NCI-H2227 (cell line): ENCODE measurements at regions not wholly inside any gene's neighbourhood (a gene's known extent, or its start where the extent isn't known, plus 50 kb on each side); places are given as distances from the start of the nearest gene placed in this dataset.

ENCODE experiments used
- DNase-seq: peaks from one replicate; lab custom pipeline; 2025; ENCODE audit not compliant: unreplicated experiment; lab: John Stamatoyannopoulos, UW

- no peak for DNase-seq
Observed at GRCh38 chr5:15266229-15266628, 233.8 kb upstream of the FBXL7 start.

DNA sequence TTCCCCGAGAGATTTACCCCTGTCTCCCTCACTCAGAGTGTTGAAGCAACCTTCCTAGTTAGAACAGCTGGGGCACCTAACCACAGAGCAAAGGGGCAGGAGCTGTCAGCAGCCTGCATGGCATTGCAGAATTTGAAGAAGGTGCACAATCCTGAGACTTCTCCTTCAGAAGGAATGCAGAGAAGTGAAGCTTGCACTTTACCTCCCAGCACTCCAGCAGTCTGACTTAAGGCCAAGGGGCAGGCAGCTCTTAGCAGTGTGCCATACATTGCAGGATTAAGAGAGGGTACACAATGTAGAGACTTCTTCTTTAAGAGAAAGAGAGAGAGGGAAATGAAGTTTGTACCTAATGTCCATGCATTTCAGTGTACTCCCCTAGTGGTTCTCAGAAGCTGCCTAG lies 236.0 kb upstream of the FBXL7 start:
- DNase-seq = no peak

- DNase-seq = no peak
Observed at GRCh38 chr5:15263406-15263805, 236.6 kb upstream of the FBXL7 start.

DNA sequence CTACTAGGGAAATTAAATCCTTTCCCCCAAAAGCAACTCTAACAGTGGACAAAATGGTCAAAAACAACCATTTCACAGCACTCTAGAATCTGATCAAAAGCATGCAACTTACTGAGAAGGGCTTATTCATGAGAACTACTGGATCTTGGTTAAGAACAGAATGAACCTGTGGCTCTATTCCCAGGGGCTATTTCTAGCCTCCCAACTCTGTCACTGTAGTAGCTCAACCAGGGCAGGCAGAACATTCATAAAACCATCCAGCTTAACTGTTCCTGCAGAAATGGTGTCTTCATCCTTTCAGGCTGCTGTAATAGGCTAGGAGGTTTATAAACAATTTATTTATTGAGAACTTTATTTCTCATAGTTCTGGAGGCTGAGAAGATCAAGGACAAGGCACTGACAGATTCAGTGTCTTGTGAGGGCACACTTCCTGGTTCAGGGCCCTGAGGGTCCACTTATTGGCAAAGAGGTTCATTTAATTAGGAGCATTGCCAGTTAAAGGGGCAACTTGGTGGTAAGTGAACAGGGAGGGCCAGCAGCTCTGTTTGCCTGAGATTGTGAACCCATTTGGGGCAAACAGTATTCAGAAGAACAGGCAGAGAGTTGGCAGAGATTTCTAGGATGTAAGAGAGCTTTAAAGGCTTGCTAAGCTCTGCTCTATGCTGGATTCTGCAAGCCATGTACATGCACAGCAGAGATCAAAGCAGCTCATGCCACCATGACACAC lies 238.5 kb upstream of the FBXL7 start:
- DNase-seq = no peak

GRCh38 chr5:15260356-15261268 lies 239.4 kb upstream of the FBXL7 start:
- no peak for DNase-seq

DNA sequence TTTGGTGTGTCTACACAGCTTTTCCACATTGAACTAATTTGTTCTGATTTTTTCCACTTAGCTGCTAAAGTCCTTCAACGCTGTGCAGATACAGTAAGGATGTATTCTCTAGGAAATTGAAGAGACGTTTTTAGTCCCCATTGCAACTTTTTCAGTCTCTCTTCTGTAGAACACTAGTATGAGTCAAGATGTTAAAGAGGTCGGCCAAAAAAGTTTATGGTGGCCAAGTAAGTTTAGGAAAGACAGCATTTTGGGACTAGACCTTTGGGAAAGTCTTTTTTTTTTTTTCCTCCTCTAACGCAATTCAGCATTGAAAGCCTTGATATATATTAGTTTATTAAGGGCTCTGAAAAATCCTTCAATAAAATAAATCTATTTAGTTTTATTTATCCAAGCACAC lies 243.5 kb upstream of the FBXL7 start:
- no peak for DNase-seq

GRCh38 chr5:15255576-15255975 lies 244.4 kb upstream of the FBXL7 start:
- DNase-seq = no peak

- DNase-seq = no peak
Observed at GRCh38 chr5:15254607-15255006, 245.4 kb upstream of the FBXL7 start.

- no peak for DNase-seq
Observed at GRCh38 chr5:15252331-15252730, 247.6 kb upstream of the FBXL7 start.

GRCh38 chr5:15249152-15249551 lies 250.8 kb upstream of the FBXL7 start:
- DNase-seq = no peak

GRCh38 chr5:15248731-15249130 lies 251.2 kb upstream of the FBXL7 start:
- no peak for DNase-seq

DNA sequence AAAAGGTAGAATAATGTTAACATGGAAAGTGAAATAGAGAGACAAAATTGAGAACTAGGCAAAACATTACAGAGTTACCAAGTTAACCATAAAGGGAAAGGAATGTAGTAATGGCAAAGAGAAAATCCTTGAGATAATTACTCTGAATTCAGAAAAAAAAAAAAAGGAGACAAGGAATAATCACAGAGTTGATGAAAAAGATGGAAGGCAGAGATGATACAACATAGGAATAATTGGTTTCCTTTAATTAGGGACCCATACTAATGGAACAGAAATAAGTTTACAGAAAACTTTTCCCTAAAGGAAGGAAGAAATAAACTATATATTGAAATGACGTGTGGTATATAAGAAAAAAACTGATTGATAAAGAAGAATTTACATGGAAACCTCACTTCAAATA lies 254.1 kb upstream of the FBXL7 start:
- DNase-seq = no peak

DNA sequence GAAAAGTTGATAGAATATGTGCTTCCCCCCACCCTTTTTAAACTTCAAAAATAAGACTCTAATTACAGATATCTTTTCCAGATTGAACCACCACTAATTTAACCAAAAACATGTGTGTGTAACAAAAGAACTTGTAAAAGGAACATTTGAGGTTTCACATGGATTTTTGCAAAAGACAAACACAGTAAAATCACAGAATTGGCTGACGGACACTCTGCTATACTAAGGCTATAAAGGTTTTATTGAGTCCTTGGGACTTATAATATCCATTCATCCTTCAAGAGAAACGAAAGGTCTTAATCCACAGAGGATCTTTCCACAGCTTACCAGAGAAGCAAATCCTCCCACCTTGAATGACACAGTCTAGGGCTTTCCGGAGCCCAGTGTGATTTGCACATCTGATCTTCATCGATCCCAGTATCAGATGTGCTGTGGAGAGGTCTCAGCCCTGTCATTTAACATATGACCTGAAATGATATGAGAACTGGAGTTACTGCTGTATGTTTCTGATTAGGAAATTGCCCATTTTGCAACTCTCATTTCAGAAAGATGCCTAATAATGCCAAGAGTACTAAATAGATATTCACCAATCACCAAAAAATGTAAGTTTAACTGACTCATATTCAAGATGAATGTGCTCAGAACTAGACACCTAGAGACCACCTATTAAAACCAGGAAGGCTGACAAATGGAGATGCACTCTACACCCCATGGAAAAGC lies 256.5 kb upstream of the FBXL7 start:
- DNase-seq = no peak

- DNase-seq = no peak
Observed at GRCh38 chr5:15241216-15241821, 258.7 kb upstream of the FBXL7 start.

GRCh38 chr5:15238006-15238405 lies 262.0 kb upstream of the FBXL7 start:
- no peak for DNase-seq

GRCh38 chr5:15236911-15237508 lies 263.0 kb upstream of the FBXL7 start:
- no peak for DNase-seq

DNA sequence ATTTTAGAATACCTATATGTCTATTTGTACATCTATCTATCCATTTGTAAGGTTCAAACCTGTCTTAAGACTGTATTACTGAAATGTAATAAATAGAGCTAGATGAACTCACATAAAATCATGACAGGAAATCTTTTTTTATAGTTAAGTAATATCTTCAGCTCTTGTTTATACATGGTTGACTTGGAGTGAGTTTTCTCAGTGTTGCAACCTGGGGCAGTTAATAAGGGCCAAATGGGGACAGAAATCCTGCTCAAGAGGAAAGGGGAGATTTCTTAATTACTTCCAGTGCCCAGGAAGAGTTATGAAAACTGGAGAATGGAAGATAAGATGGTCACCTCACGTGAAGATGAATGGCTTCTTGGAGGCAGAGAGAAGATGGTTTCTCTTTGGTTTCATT lies 265.1 kb upstream of the FBXL7 start:
- DNase-seq = no peak

GRCh38 chr5:15234366-15234765 lies 265.6 kb upstream of the FBXL7 start:
- DNase-seq = no peak

GRCh38 chr5:15233566-15233965 lies 266.4 kb upstream of the FBXL7 start:
- no peak for DNase-seq

- DNase-seq = no peak
Observed at GRCh38 chr5:15222156-15222555, 277.8 kb upstream of the FBXL7 start.

DNA sequence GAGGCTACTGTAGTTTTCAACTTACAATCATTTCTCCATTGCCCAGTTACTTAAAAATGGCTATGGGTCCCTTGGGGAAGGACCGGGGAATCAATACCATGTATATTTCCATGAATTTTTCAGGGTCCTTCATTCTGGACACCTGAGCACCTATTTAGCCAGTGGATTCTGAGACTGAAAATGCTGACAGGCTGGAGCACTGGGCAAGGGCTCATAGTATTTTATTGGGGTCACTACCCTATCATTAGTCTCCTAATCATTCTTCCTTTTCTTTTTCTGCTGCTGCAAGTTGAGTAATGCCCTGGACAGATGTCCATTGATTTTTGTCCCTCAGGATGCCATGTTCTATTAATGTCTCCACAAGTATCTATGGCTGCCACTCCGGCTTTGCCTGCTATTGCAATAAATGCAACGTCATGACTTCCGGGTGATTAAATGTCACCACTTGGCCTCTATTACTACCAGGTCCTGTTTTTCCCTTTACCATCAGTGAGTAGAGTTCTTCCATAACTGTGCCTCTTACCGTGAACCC lies 279.3 kb upstream of the FBXL7 start:
- no peak for DNase-seq
